ENCODE measurements at regions not wholly inside any gene's neighbourhood (a gene's known extent, or its start where the extent isn't known, plus 50 kb on each side); places are given as distances from the start of the nearest gene placed in this dataset.
A peak's percentile ranks its signal among the peaks of the same experiment; 100 is the strongest.

DNA sequence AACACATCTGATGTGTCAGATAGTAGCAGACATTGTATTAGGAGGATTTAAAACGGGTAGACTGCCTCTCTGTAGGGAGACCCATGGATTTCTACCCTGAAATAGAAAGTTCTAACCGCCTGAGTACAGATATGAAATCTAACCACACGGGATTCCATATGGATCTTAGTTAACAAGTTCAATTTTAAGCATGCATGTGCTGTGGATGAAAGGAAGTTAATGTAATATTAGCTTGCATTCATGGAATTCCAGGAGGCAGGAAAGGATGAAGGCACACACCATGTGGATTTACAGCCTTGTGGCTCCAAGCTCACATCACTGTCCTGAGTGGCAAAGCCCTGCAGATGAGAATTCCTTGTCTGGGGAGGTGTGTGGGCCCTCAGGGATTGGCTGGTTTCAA is 120.6 kb upstream of the IRS2 start:
- no peak overlapping the region for H2BK5ac ChIP-seq (ENCODE audit: low read depth, low read length, poor library complexity, severe bottlenecking)
- H3K14ac ChIP-seq (ENCODE audit: low read length in 2 of 2): no peak overlapping the region
- no peak overlapping the region for H2BK12ac ChIP-seq (ENCODE audit: low read length in 2 of 2)
- H3K4me2 ChIP-seq (ENCODE audit: low read length, poor library complexity, severe bottlenecking): no peak overlapping the region
- H4K91ac ChIP-seq (ENCODE audit: low read length): no peak overlapping the region
- peaks cover 11% of the 10 kb centered on the region for H3K9me3 ChIP-seq (ENCODE audit: control insufficient read depth, low read length)
- no peaks in the 10 kb centered on the region for H3K36me3 ChIP-seq (ENCODE audit: control insufficient read depth in 1 of 2, insufficient read depth in 2 of 2, low read depth in 1 of 2, low read length in 2 of 2)
- no peaks in the 10 kb centered on the region for H3K79me1 ChIP-seq (replicated peaks; ENCODE audit: low read length, poor library complexity, severe bottlenecking)
- H4K8ac ChIP-seq (ENCODE audit: low read length): no peak overlapping the region
- no peak overlapping the region for H2AFZ ChIP-seq (ENCODE audit: low read depth, low read length)
- H2AK5ac ChIP-seq (ENCODE audit: low read length, severe bottlenecking): no peak overlapping the region
- no peak overlapping the region for H3K9ac ChIP-seq (ENCODE audit: low read length)
- H3K27ac ChIP-seq (ENCODE audit: low read length, poor library complexity, severe bottlenecking): no peak overlapping the region
- no peak overlapping the region for H3K4ac ChIP-seq (ENCODE audit: low read depth in 1 of 2, low read length in 2 of 2)
- H2BK15ac ChIP-seq (ENCODE audit: low read depth, poor library complexity, severe bottlenecking): no peak overlapping the region
- peaks cover 2% of the 10 kb centered on the region for H3K4me1 ChIP-seq (ENCODE audit: control insufficient read depth, insufficient read depth, low read depth, low read length)
- no peak overlapping the region for H2BK120ac ChIP-seq (ENCODE audit: low read depth, low read length)
- no peak for DNase-seq
- H3K4me3 ChIP-seq (ENCODE audit: insufficient read depth in 1 of 2, low read depth in 1 of 2, low read length in 2 of 2): no peak overlapping the region
- WGBS: 71% methylated on average over 3 of the region's 3 CpGs
- no peak overlapping the region for H3K23ac ChIP-seq (ENCODE audit: low read length in 2 of 2)
- H3K18ac ChIP-seq (ENCODE audit: low read depth in 1 of 2, low read length in 2 of 2): no peak overlapping the region
- no peaks in the 10 kb centered on the region for H3K27me3 ChIP-seq (ENCODE audit: control insufficient read depth in 1 of 2, insufficient read depth in 1 of 2, low read length in 2 of 2)

DNA sequence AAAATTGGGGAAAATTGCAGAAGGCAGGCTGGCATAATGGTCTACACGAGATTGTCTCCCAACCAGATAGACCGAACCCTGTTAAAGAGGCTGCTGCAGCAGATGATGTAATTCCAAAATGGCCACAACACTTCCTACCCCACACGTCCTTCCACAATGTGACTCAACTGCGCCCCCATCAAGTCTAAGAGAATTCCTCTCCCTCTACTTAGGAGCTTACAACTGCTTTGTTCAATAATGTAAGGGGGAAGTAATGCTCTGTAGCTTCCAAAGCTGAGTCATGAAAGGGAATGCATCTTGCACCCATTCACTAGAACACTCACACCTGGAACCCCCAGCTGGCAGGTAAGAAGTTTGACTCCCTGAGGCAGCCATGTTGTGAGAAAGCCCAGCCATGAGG is 117.8 kb upstream of the IRS2 start:
- Histone ChIP-seq H4K91ac (ENCODE audit: low read length) (no peak overlapping the region), H2AFZ (ENCODE audit: low read depth, low read length) (no peak overlapping the region), H3K18ac (ENCODE audit: low read depth in 1 of 2, low read length in 2 of 2) (no peak overlapping the region), H3K9ac (ENCODE audit: low read length) (no peak overlapping the region), H2BK120ac (ENCODE audit: low read depth, low read length) (no peak overlapping the region), H3K4me2 (ENCODE audit: low read length, poor library complexity, severe bottlenecking) (no peak overlapping the region), H3K27ac (ENCODE audit: low read length, poor library complexity, severe bottlenecking) (no peak overlapping the region), H4K8ac (ENCODE audit: low read length) (no peak overlapping the region), H3K4ac (ENCODE audit: low read depth in 1 of 2, low read length in 2 of 2) (no peak overlapping the region), H3K23ac (ENCODE audit: low read length in 2 of 2) (no peak overlapping the region), H3K36me3 (ENCODE audit: control insufficient read depth in 1 of 2, insufficient read depth in 2 of 2, low read depth in 1 of 2, low read length in 2 of 2) (no peaks in the 10 kb centered on the region), H3K27me3 (ENCODE audit: control insufficient read depth in 1 of 2, insufficient read depth in 1 of 2, low read length in 2 of 2) (peaks cover 0 to 7% of the 10 kb centered on the region in 2 experiments), H2BK12ac (ENCODE audit: low read length in 2 of 2) (no peak overlapping the region), H2BK5ac (ENCODE audit: low read depth, low read length, poor library complexity, severe bottlenecking) (no peak overlapping the region), H3K4me1 (ENCODE audit: control insufficient read depth, insufficient read depth, low read depth, low read length) (peaks cover 1% of the 10 kb centered on the region), H3K4me3 (ENCODE audit: insufficient read depth in 1 of 2, low read depth in 1 of 2, low read length in 2 of 2) (no peak overlapping the region), H3K14ac (ENCODE audit: low read length in 2 of 2) (no peak overlapping the region), H3K79me1 (replicated peaks; ENCODE audit: low read length, poor library complexity, severe bottlenecking) (no peaks in the 10 kb centered on the region), H2AK5ac (ENCODE audit: low read length, severe bottlenecking) (no peak overlapping the region), H3K9me3 (ENCODE audit: control insufficient read depth, low read length) (peaks cover 11% of the 10 kb centered on the region), H2BK15ac (ENCODE audit: low read depth, poor library complexity, severe bottlenecking) (no peak overlapping the region)
- WGBS: 83% methylated on average over 3 of the region's 4 CpGs
- no peak for DNase-seq

DNA sequence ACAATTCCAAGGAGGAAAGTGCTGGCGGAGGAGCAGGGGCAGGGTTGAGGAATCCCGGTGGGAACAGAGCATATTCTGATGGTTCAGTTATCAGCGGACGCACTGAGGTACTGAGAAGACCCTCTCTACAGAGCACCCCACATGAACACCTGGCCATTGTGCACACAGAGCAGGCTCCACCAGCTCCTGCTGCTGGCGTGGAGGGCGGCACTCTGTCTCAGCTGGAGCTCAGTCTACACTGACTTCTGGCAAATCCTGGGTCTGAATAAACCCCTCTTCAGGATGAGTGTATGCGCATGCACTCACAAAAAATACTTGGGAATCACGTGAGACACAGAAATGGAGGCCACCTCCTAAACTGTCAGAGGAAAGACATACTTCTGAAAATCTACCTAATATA is 114.4 kb upstream of the IRS2 start:
- Histone ChIP-seq H4K8ac (ENCODE audit: low read length) (no peak overlapping the region), H2BK120ac (ENCODE audit: low read depth, low read length) (no peak overlapping the region), H3K9me3 (ENCODE audit: control insufficient read depth, low read length) (no peaks in the 10 kb centered on the region), H3K4me1 (ENCODE audit: control insufficient read depth, insufficient read depth, low read depth, low read length) (peaks cover 1% of the 10 kb centered on the region), H3K23ac (ENCODE audit: low read length in 2 of 2) (no peak overlapping the region), H4K91ac (ENCODE audit: low read length) (no peak overlapping the region), H3K18ac (ENCODE audit: low read depth in 1 of 2, low read length in 2 of 2) (peak overlapping the region in 1 of 2 experiments; percentile 40), H2AFZ (ENCODE audit: low read depth, low read length) (no peak overlapping the region), H3K9ac (ENCODE audit: low read length) (no peak overlapping the region), H3K4me3 (ENCODE audit: insufficient read depth in 1 of 2, low read depth in 1 of 2, low read length in 2 of 2) (no peak overlapping the region), H3K14ac (ENCODE audit: low read length in 2 of 2) (no peak overlapping the region), H3K4ac (ENCODE audit: low read depth in 1 of 2, low read length in 2 of 2) (no peak overlapping the region), H3K36me3 (ENCODE audit: control insufficient read depth in 1 of 2, insufficient read depth in 2 of 2, low read depth in 1 of 2, low read length in 2 of 2) (no peaks in the 10 kb centered on the region), H3K4me2 (ENCODE audit: low read length, poor library complexity, severe bottlenecking) (no peak overlapping the region), H2BK15ac (ENCODE audit: low read depth, poor library complexity, severe bottlenecking) (no peak overlapping the region), H3K79me1 (replicated peaks; ENCODE audit: low read length, poor library complexity, severe bottlenecking) (no peaks in the 10 kb centered on the region), H3K27me3 (ENCODE audit: control insufficient read depth in 1 of 2, insufficient read depth in 1 of 2, low read length in 2 of 2) (peaks cover 0 to 7% of the 10 kb centered on the region in 2 experiments), H2BK12ac (ENCODE audit: low read length in 2 of 2) (no peak overlapping the region), H2AK5ac (ENCODE audit: low read length, severe bottlenecking) (peak overlapping the region; percentile 56), H2BK5ac (ENCODE audit: low read depth, low read length, poor library complexity, severe bottlenecking) (no peak overlapping the region), H3K27ac (ENCODE audit: low read length, poor library complexity, severe bottlenecking) (no peak overlapping the region)
- 64% methylated on average over 8 of the region's 8 CpGs for WGBS
- DNase-seq: no peak

DNA sequence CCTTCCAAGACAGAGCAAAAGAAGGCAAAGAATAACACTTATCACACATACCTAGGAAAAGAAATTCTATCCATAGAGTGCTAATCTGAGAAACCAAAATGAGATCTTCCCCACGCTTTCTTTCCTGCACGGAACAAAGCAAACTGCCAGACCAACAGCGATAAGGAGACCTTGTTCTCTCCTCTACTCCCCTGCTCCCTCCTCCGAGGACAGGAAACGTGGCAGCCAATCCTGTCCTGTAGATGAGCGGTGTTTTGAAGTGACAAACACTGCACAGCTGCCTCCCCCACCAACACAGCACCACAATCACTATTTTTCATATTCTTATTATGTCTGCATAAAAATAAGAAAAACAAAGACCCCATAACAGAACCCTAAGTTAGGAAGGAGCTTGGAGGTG is 113.9 kb upstream of the IRS2 start:
- Histone ChIP-seq H3K4me1 (ENCODE audit: control insufficient read depth, insufficient read depth, low read depth, low read length) (peaks cover 1% of the 10 kb centered on the region), H3K9ac (ENCODE audit: low read length) (no peak overlapping the region), H3K23ac (ENCODE audit: low read length in 2 of 2) (no peak overlapping the region), H3K4me2 (ENCODE audit: low read length, poor library complexity, severe bottlenecking) (no peak overlapping the region), H2AK5ac (ENCODE audit: low read length, severe bottlenecking) (no peak overlapping the region), H3K14ac (ENCODE audit: low read length in 2 of 2) (no peak overlapping the region), H4K8ac (ENCODE audit: low read length) (no peak overlapping the region), H2BK120ac (ENCODE audit: low read depth, low read length) (no peak overlapping the region), H3K18ac (ENCODE audit: low read depth in 1 of 2, low read length in 2 of 2) (no peak overlapping the region), H3K4me3 (ENCODE audit: insufficient read depth in 1 of 2, low read depth in 1 of 2, low read length in 2 of 2) (no peak overlapping the region), H2BK15ac (ENCODE audit: low read depth, poor library complexity, severe bottlenecking) (no peak overlapping the region), H3K36me3 (ENCODE audit: control insufficient read depth in 1 of 2, insufficient read depth in 2 of 2, low read depth in 1 of 2, low read length in 2 of 2) (no peaks in the 10 kb centered on the region), H3K4ac (ENCODE audit: low read depth in 1 of 2, low read length in 2 of 2) (no peak overlapping the region), H3K9me3 (ENCODE audit: control insufficient read depth, low read length) (no peaks in the 10 kb centered on the region), H2BK5ac (ENCODE audit: low read depth, low read length, poor library complexity, severe bottlenecking) (no peak overlapping the region), H3K27me3 (ENCODE audit: control insufficient read depth in 1 of 2, insufficient read depth in 1 of 2, low read length in 2 of 2) (peaks cover 0 to 7% of the 10 kb centered on the region in 2 experiments), H2AFZ (ENCODE audit: low read depth, low read length) (no peak overlapping the region), H3K27ac (ENCODE audit: low read length, poor library complexity, severe bottlenecking) (no peak overlapping the region), H4K91ac (ENCODE audit: low read length) (no peak overlapping the region), H2BK12ac (ENCODE audit: low read length in 2 of 2) (no peak overlapping the region), H3K79me1 (replicated peaks; ENCODE audit: low read length, poor library complexity, severe bottlenecking) (no peaks in the 10 kb centered on the region)
- DNase-seq: no peak
- WGBS: 51% methylated on average over 5 of the region's 6 CpGs

Data from mesenchymal stem cell (in vitro differentiated cells and primary cell).